ENCODE measurements at regions not wholly inside any gene's neighbourhood (a gene's known extent, or its start where the extent isn't known, plus 50 kb on each side); places are given as distances from the start of the nearest gene placed in this dataset.

GRCh38 chr1:125086611-125087010 lies 3901.8 kb downstream of the SRGAP2C start (continued):
- TF ChIP-seq CHD7 (IDR thresholded peaks at IDR 0.05; ENCODE audit: insufficient replicate concordance, low read length) (no peak), BRCA1 (IDR thresholded peaks at IDR 0.05; ENCODE audit: low read depth, low read length) (no peak), SP1 (IDR thresholded peaks at IDR 0.05; ENCODE audit: low read depth, low read length) (no peak), SIRT6 (IDR thresholded peaks at IDR 0.05; ENCODE audit: low read length) (no peak), EP300 (IDR thresholded peaks at IDR 0.05; ENCODE audit: borderline replicate concordance in 1 of 2, low read depth in 2 of 2, low read length in 2 of 2) (no peak), NRF1 (IDR thresholded peaks at IDR 0.05; ENCODE audit: low read depth, low read length) (no peak), RNF2 (IDR thresholded peaks at IDR 0.05; ENCODE audit: borderline replicate concordance, low read depth, low read length, missing control alignments, poor library complexity, severe bottlenecking) (no peak), JUN (IDR thresholded peaks at IDR 0.05; ENCODE audit: low read depth, low read length) (no peak), CBX8 (IDR thresholded peaks at IDR 0.05; ENCODE audit: borderline replicate concordance, low read depth, low read length) (no peak)

Measured in H1 (cell line).